NT2/D1 (cell line): ENCODE measurements at regions not wholly inside any gene's neighbourhood (a gene's known extent, or its start where the extent isn't known, plus 50 kb on each side); places are given as distances from the start of the nearest gene placed in this dataset.

Experiments
- SUZ12 ChIP-seq: IDR thresholded peaks from 2 replicates; pipeline ENCODE4 v1.6.1; 2011; ENCODE audit not compliant: insufficient read length, insufficient read depth; ENCODE audit errors: extremely low read depth
- YY1 ChIP-seq: IDR thresholded peaks from 2 replicates; pipeline ENCODE4 v1.6.1; 2011; ENCODE audit not compliant: insufficient read length, insufficient read depth

DNA sequence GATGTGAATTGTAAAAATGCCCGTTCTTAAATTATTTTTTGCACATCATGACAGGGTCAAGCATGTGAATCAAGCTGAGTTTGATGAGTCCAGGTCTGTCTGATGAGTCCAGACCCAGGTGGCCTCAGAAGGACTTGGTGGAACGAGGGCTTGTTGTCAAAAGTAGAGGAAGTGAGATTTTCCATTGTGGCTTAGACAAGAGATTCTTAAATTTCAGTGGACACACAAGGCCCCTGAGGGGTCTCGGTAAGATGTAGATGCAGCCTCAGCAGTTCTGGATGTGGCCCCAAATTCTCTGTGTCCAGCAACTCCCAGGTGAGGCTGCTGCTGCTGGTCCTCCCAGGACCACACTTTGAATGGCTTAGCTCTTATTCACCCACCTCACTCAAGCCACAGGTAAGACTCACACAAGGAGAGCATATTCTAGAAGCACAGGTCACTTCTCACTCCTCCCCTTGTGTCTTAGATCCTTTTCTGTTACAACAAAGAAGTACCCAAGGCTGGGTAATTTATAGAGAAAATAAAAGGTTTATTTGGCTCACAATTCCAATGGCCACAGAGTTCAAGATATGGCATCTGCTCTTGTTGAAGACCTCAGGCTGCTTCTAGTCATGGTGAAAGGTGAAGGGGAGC, 98.8 kb downstream of the GGTLC2 start:
- TF ChIP-seq SUZ12 (no peak), YY1 (no peak)
